ENCODE measurements at regions not wholly inside any gene's neighbourhood (a gene's known extent, or its start where the extent isn't known, plus 50 kb on each side); places are given as distances from the start of the nearest gene placed in this dataset.

DNA sequence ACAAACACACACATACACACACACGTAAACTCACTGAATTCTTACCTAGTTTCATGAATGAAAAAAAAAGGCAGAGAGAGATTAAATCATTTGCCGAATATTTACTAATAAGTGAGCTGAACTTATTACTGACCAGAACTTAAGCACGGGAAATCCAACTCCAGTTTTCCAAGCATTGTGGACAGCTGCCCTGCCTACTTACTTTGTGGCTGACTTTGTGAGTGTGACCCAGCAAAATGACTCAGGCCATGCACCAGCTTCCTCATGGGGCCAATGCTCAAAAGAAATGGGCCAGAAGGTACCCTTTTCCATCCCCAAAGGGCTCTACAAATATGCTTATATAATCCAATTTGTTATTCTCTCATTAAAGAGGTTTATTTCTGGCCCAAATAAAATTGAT lies 87.4 kb upstream of the RHOBTB1 start:
- TF ChIP-seq, protein P1, sequence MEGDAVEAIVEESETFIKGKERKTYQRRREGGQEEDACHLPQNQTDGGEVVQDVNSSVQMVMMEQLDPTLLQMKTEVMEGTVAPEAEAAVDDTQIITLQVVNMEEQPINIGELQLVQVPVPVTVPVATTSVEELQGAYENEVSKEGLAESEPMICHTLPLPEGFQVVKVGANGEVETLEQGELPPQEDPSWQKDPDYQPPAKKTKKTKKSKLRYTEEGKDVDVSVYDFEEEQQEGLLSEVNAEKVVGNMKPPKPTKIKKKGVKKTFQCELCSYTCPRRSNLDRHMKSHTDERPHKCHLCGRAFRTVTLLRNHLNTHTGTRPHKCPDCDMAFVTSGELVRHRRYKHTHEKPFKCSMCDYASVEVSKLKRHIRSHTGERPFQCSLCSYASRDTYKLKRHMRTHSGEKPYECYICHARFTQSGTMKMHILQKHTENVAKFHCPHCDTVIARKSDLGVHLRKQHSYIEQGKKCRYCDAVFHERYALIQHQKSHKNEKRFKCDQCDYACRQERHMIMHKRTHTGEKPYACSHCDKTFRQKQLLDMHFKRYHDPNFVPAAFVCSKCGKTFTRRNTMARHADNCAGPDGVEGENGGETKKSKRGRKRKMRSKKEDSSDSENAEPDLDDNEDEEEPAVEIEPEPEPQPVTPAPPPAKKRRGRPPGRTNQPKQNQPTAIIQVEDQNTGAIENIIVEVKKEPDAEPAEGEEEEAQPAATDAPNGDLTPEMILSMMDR (IDR thresholded peaks at IDR 0.05; ENCODE audit: unreplicated experiment), result no peak
- Mint-ChIP-seq H3K9me3 (ENCODE audit: low read depth, unreplicated experiment) (no peaks in the 10 kb centered on the region), H3K27ac (ENCODE audit: unreplicated experiment) (no peak overlapping the region), H3K36me3 (ENCODE audit: insufficient read depth, unreplicated experiment) (no peaks in the 10 kb centered on the region), H3K4me1 (ENCODE audit: low read depth, unreplicated experiment) (peaks cover 29% of the 10 kb centered on the region), H3K4me3 (ENCODE audit: low read depth, unreplicated experiment) (no peak overlapping the region), H3K27me3 (ENCODE audit: unreplicated experiment) (no peaks in the 10 kb centered on the region)
- BruUV-seq (replicated peaks), result no TSS peak
- no peak for DNase-seq
- intact Hi-C loops (cut with micrococcal nuclease; ENCODE audit: unreplicated experiment), result no loop called here
- CTCF ChIA-PET, result no interaction called here

DNA sequence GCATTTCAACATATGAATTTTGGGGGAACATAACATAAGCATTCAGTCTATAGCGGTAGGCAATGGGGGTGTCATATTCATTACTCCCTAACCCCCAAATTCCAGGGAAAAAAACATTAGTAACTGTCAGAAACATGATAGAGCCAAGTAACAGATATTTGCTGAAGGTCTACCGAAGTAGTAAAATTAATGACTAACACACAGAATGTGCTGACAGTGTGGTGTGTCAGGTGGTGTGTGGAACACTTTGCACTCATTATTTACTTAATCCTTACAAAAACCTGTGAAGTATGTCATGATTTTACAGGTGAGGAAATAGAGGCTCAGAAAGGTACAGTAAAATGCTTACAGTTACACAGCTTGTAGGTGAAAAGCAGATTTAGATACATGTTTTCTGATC lies 85.4 kb upstream of the RHOBTB1 start:
- TF ChIP-seq, protein P1 (IDR thresholded peaks at IDR 0.05; ENCODE audit: unreplicated experiment), result no peak
- intact Hi-C loops (cut with micrococcal nuclease; ENCODE audit: unreplicated experiment), result loop anchor here (5.0 kb wide), 3 partner anchors 38 to 253 kb away; no protein-coding TSS in a partner anchor
- CTCF ChIA-PET, result no interaction called here
- no peaks in the 10 kb centered on the region for H3K27me3 Mint-ChIP-seq (ENCODE audit: unreplicated experiment)
- no peak overlapping the region for H3K4me3 Mint-ChIP-seq (ENCODE audit: low read depth, unreplicated experiment)
- H3K27ac Mint-ChIP-seq (ENCODE audit: unreplicated experiment), result peak overlapping the region; percentile 65
- no TSS peak for BruUV-seq (replicated peaks)
- DNase-seq, result no peak
- H3K9me3 Mint-ChIP-seq (ENCODE audit: low read depth, unreplicated experiment), result no peaks in the 10 kb centered on the region
- peaks cover 46% of the 10 kb centered on the region for H3K4me1 Mint-ChIP-seq (ENCODE audit: low read depth, unreplicated experiment)
- no peaks in the 10 kb centered on the region for H3K36me3 Mint-ChIP-seq (ENCODE audit: insufficient read depth, unreplicated experiment)

DNA sequence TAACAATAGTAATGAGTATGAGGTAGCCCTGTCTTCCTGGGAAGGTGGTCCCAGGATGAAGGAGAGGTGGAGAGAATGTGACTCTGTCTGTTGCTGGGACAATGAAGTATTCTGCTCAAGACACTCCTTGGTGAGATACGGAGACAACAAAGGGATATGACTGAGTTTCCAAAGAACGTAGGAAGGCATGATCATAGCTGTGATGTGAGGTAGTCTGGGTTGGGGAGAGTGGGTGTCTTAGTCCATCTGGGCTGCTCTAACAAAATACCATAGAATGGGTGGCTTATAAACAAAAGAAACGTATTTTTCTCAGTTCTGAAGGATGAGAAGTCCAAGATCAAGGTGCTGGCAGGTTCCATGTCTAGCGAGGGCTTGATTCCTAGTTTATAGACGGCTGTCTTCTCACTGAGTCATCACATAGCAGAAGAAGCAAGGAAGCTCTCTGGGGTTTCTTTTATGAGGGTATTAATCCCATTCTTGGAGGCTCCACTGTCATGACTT lies 84.9 kb upstream of the RHOBTB1 start:
- Mint-ChIP-seq H3K4me3 (ENCODE audit: low read depth, unreplicated experiment) (peak overlapping the region; percentile 34), H3K27ac (ENCODE audit: unreplicated experiment) (peak overlapping the region; percentile 65), H3K27me3 (ENCODE audit: unreplicated experiment) (no peaks in the 10 kb centered on the region), H3K4me1 (ENCODE audit: low read depth, unreplicated experiment) (peaks cover 47% of the 10 kb centered on the region), H3K36me3 (ENCODE audit: insufficient read depth, unreplicated experiment) (no peaks in the 10 kb centered on the region), H3K9me3 (ENCODE audit: low read depth, unreplicated experiment) (no peaks in the 10 kb centered on the region)
- CTCF ChIA-PET, result no interaction called here
- no TSS peak for BruUV-seq (replicated peaks)
- DNase-seq, result no peak
- TF ChIP-seq, protein P1 (IDR thresholded peaks at IDR 0.05; ENCODE audit: unreplicated experiment), result no peak
- intact Hi-C loops (cut with micrococcal nuclease; ENCODE audit: unreplicated experiment), result loop anchor here (5.0 kb wide), 3 partner anchors 38 to 253 kb away; no protein-coding TSS in a partner anchor

DNA sequence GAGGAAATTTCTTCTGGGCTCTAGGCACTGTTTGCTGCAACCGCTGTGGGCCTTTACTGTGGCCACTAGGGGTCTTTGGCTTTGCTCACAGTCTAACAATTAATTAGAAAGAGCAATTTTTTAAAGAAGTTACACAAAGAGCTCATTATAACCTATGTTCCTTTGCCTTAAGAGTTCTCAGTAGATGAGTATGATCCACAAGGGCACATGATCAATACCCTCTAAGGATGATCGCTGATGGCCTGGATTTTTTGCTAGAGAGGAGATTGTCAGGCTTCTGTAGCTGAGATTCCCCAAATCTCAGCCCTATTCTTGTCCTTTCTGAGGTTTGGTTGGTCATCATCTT lies 80.8 kb upstream of the RHOBTB1 start:
- TF ChIP-seq, protein P1 (IDR thresholded peaks at IDR 0.05; ENCODE audit: unreplicated experiment), result peak; percentile 80
- Mint-ChIP-seq H3K9me3 (ENCODE audit: low read depth, unreplicated experiment) (no peaks in the 10 kb centered on the region), H3K27ac (ENCODE audit: unreplicated experiment) (no peak overlapping the region), H3K36me3 (ENCODE audit: insufficient read depth, unreplicated experiment) (no peaks in the 10 kb centered on the region), H3K4me3 (ENCODE audit: low read depth, unreplicated experiment) (no peak overlapping the region), H3K27me3 (ENCODE audit: unreplicated experiment) (no peaks in the 10 kb centered on the region), H3K4me1 (ENCODE audit: low read depth, unreplicated experiment) (peaks cover 46% of the 10 kb centered on the region)
- peak; percentile 43 for DNase-seq
- intact Hi-C loops (cut with micrococcal nuclease; ENCODE audit: unreplicated experiment), result loop anchor here (5.0 kb wide), 3 partner anchors 42 to 257 kb away; no protein-coding TSS in a partner anchor
- CTCF ChIA-PET, result interaction anchor here (0.8 to 1.0 kb wide), 2 partner anchors 16 to 56 kb away, joined by 3 read pairs; no protein-coding TSS in a partner anchor
- no TSS peak for BruUV-seq (replicated peaks)
